B cell (primary cell): ENCODE measurements at regions not wholly inside any gene's neighbourhood (a gene's known extent, or its start where the extent isn't known, plus 50 kb on each side); places are given as distances from the start of the nearest gene placed in this dataset.

ENCODE experiments used
- ATAC-seq: fragments of 200-7000 bp; cut with Tn5 transposase; one replicate; pipeline ENCODE4 v1.10.0; 2021; ENCODE audit warnings: low read depth, mild to moderate bottlenecking, moderate number of reproducible peaks, moderate library complexity
- CTCF ChIA-PET: fragments of 350-600 bp; sonication (Branson Sonifier 250); formaldehyde crosslinking; loops from one replicate; lab custom pipeline; 2021; ENCODE audit warnings: antibody characterized with exemption, inconsistent platforms; lab: Charles Lee
- POLR2A ChIA-PET: fragments of 350-600 bp; sonication (Branson Sonifier 250); formaldehyde crosslinking; loops from one replicate; lab custom pipeline; 2021; ENCODE audit warnings: antibody characterized with exemption; lab: Charles Lee
- DNase-seq: peaks from one replicate; pipeline ENCODE4 v3.0.0; 2013
- H2AFZ ChIP-seq: 2 replicates; pipeline ENCODE4 v1.6.1; 2012; ENCODE audit warnings: mild to moderate bottlenecking, low read depth, low read length; ENCODE audit not compliant: insufficient read depth, poor library complexity, severe bottlenecking
- H3K27ac ChIP-seq, 2 donors: 1 replicate in 1 of 2; 2 replicates in 1 of 2; pipeline ENCODE4 v1.5.1; 2012 to 2013; ENCODE audit warnings: low read length in 2 of 2, mild to moderate bottlenecking in 2 of 2, moderate library complexity in 1 of 2
- H3K27me3 ChIP-seq, 4 experiments: fragments of 200-600 bp in 1 of 4; sonication (generic) in 1 of 4; replicated peaks in 1 of 4; 1 replicate in 2 of 4; 2 replicates in 2 of 4; pipeline versions ENCODE4 v1.6.1 to v1.7.0; 2013 to 2016; ENCODE audit warnings: low read length in 3 of 4, mild to moderate bottlenecking in 2 of 4, mixed read lengths in 1 of 4, moderate library complexity in 1 of 4; ENCODE audit not compliant: insufficient read depth in 4 of 4, control insufficient read depth in 3 of 4; ENCODE audit errors: control extremely low read depth in 1 of 4
- H3K36me3 ChIP-seq, 2 experiments: replicated peaks in 1 of 2; 1 replicate in 1 of 2; 2 replicates in 1 of 2; pipeline versions ENCODE4 v1.6.1 to v1.7.1; 2013; ENCODE audit warnings: low read length in 1 of 2; ENCODE audit not compliant: insufficient read depth in 2 of 2, control insufficient read depth in 1 of 2; ENCODE audit errors: control extremely low read depth in 1 of 2, extremely low read depth in 1 of 2
- H3K4me1 ChIP-seq, 2 donors: fragments of 200-600 bp in 1 of 2; sonication (generic) in 1 of 2; 1 replicate in 1 of 2; 2 replicates in 1 of 2; pipeline versions ENCODE4 v1.5.1 to v1.6.1; 2013 to 2017; ENCODE audit warnings: low read length in 2 of 2; ENCODE audit not compliant: control insufficient read depth in 2 of 2, insufficient read depth in 2 of 2
- H3K4me2 ChIP-seq: replicated peaks from 2 replicates; pipeline ENCODE3; 2012; ENCODE audit warnings: mild to moderate bottlenecking, low read depth, low read length; ENCODE audit not compliant: poor library complexity, severe bottlenecking
- H3K4me3 ChIP-seq, 5 experiments: fragments of 200-600 bp in 1 of 5; sonication (generic) in 1 of 5; 1 replicate in 3 of 5; 2 replicates in 2 of 5; pipeline versions ENCODE4 v1.5.1 to v1.7.0; 2011 to 2016; ENCODE audit warnings: low read length in 4 of 5, mild to moderate bottlenecking in 4 of 5, low read depth in 2 of 5, control low read depth in 1 of 5, moderate library complexity in 1 of 5; ENCODE audit not compliant: insufficient read depth in 1 of 5; ENCODE audit errors: control extremely low read depth in 1 of 5, extremely low read depth in 1 of 5
- H3K79me2 ChIP-seq: fragments of 200-600 bp; sonication (generic); one replicate; pipeline ENCODE4 v1.6.0; 2016; ENCODE audit warnings: low read length; ENCODE audit not compliant: control insufficient read depth, insufficient read depth
- H3K9ac ChIP-seq: fragments of 200-600 bp; sonication (generic); 2 replicates; pipeline ENCODE4 v1.6.1; 2017; ENCODE audit warnings: mild to moderate bottlenecking, low read length, moderate library complexity
- H3K9me3 ChIP-seq, 3 donors: one replicate each; pipeline versions ENCODE4 v1.6.1 to v1.7.1; 2013; ENCODE audit warnings: low read length in 2 of 3; ENCODE audit not compliant: control insufficient read depth in 2 of 3, insufficient read depth in 1 of 3; ENCODE audit errors: control extremely low read depth in 1 of 3
- H4K20me1 ChIP-seq: 2 replicates; pipeline ENCODE4 v1.6.0; 2012; ENCODE audit warnings: mild to moderate bottlenecking, low read length; ENCODE audit not compliant: insufficient read depth, control insufficient read depth, poor library complexity, severe bottlenecking
- H3K27ac Mint-ChIP-seq: one replicate; pipeline ENCODE4 v1.8.0; 2021; ENCODE audit warnings: mixed read lengths
- H3K27me3 Mint-ChIP-seq: one replicate; pipeline ENCODE4 v1.8.0; 2021; ENCODE audit warnings: mixed read lengths
- H3K4me1 Mint-ChIP-seq: one replicate; pipeline ENCODE4 v1.8.0; 2021; ENCODE audit warnings: mixed read lengths
- H3K4me3 Mint-ChIP-seq: one replicate; pipeline ENCODE4 v1.8.0; 2021; ENCODE audit warnings: mixed read lengths
- H3K9me3 Mint-ChIP-seq: one replicate; pipeline ENCODE4 v1.8.0; 2022; ENCODE audit warnings: mixed read lengths; ENCODE audit not compliant: insufficient read depth
- CTCF ChIP-seq: fragments of 200-600 bp; IDR thresholded peaks from one replicate; pipeline ENCODE4 v1.8.0; 2022; ENCODE audit warnings: antibody characterized with exemption, mild to moderate bottlenecking
- EZH2 ChIP-seq: IDR thresholded peaks from 2 replicates; pipeline ENCODE4 v1.6.1; 2012; ENCODE audit warnings: borderline replicate concordance, low read depth, mild to moderate bottlenecking, moderate library complexity, low read length; ENCODE audit not compliant: insufficient read depth, poor library complexity, severe bottlenecking
- WGBS: methylation state at CpG from one replicate; pipeline ENCODE4 v1.1.5; 2013; ENCODE audit warnings: missing lambda C conversion rate; ENCODE audit not compliant: insufficient coverage; 5-methylcytosine and 5-hydroxymethylcytosine counted together
- intact Hi-C: fragments of 100-400 bp; cut with micrococcal nuclease; formaldehyde crosslinking; loops from one replicate; pipeline ENCODE4 v1.10.0; 2022

GRCh38 chr16:86211265-86211664 lies 299.1 kb upstream of the FOXF1 start:
- 78% methylated on average over 5 of the region's 5 CpGs for WGBS
- Histone ChIP-seq H3K27me3 (no peaks in the 10 kb centered on the region), H3K4me1 (peaks cover 20 to 36% of the 10 kb centered on the region in 2 donors), H3K27ac (no peak overlapping the region), H3K4me2 (no peak overlapping the region), H3K79me2 (no peaks in the 10 kb centered on the region), H2AFZ (no peak overlapping the region), H3K36me3 (no peaks in the 10 kb centered on the region), H3K9me3 (peaks cover 0 to 38% (median 14%) of the 10 kb centered on the region in 3 donors), H3K4me3 (no peak overlapping the region), H3K9ac (no peak overlapping the region), H4K20me1 (no peaks in the 10 kb centered on the region)
- Mint-ChIP-seq H3K27ac (no peak overlapping the region), H3K4me3 (no peak overlapping the region), H3K9me3 (peaks cover 10% of the 10 kb centered on the region), H3K4me1 (peaks cover 38% of the 10 kb centered on the region), H3K27me3 (no peaks in the 10 kb centered on the region)
- ATAC-seq: no peak
- CTCF ChIA-PET: no interaction called here
- TF ChIP-seq CTCF (no peak), EZH2 (no peak)
- intact Hi-C loops: loop anchor here (10.0 kb wide), 1 partner anchor 56 kb away; no protein-coding TSS in a partner anchor
- DNase-seq: no peak
- POLR2A ChIA-PET: no interaction called here

- intact Hi-C loops: loop anchor here (10.0 kb wide), 1 partner anchor 57 kb away; no protein-coding TSS in a partner anchor
- H3K27ac ChIP-seq: no peak overlapping the region
- peaks cover 0 to 41% (median 14%) of the 10 kb centered on the region in 3 donors for H3K9me3 ChIP-seq
- H3K4me2 ChIP-seq: no peak overlapping the region
- Mint-ChIP-seq H3K4me1 (peaks cover 38% of the 10 kb centered on the region), H3K27ac (no peak overlapping the region), H3K27me3 (no peaks in the 10 kb centered on the region), H3K9me3 (peaks cover 10% of the 10 kb centered on the region), H3K4me3 (no peak overlapping the region)
- peaks cover 20 to 36% of the 10 kb centered on the region in 2 donors for H3K4me1 ChIP-seq
- no peak overlapping the region for H3K4me3 ChIP-seq
- ChIA-PET CTCF (no interaction called here), POLR2A (no interaction called here)
- no peak overlapping the region for H2AFZ ChIP-seq
- no peak overlapping the region for H3K9ac ChIP-seq
- no peak for TF ChIP-seq EZH2
- TF ChIP-seq CTCF: no peak
- H3K27me3 ChIP-seq: no peaks in the 10 kb centered on the region
- no peaks in the 10 kb centered on the region for H4K20me1 ChIP-seq
- DNase-seq (no peak), ATAC-seq (no peak)
- H3K79me2 ChIP-seq: no peaks in the 10 kb centered on the region
- H3K36me3 ChIP-seq: no peaks in the 10 kb centered on the region
- WGBS: 47% methylated on average over 4 of the region's 6 CpGs
These were observed 298.5 kb upstream of the FOXF1 start for GRCh38 chr16:86211800-86212199.
